ENCODE measurements at regions not wholly inside any gene's neighbourhood (a gene's known extent, or its start where the extent isn't known, plus 50 kb on each side); places are given as distances from the start of the nearest gene placed in this dataset.

- no peak for DNase-seq (ENCODE audit: insufficient read length)
- FAIRE-seq = no peak
These were observed 281.6 kb downstream of the ZSWIM6 start for GRCh38 chr5:61613679-61614078.

GRCh38 chr5:61614606-61615005, 282.5 kb downstream of the ZSWIM6 start:
- DNase-seq (ENCODE audit: insufficient read length) (no peak), FAIRE-seq (no peak)
- TF ChIP-seq POLR2AphosphoS5 (IDR thresholded peaks at IDR 0.05; ENCODE audit: low read depth, low read length) (no peak), TAF1 (IDR thresholded peaks at IDR 0.05; ENCODE audit: borderline replicate concordance, low read depth, low read length) (no peak), POLR2A (IDR thresholded peaks at IDR 0.05; ENCODE audit: low read depth, low read length) (no peak)

More at GRCh38 chr5:61613679-61614078, 281.6 kb downstream of the ZSWIM6 start:
- TF ChIP-seq POLR2AphosphoS5 (IDR thresholded peaks at IDR 0.05; ENCODE audit: low read depth, low read length) (no peak), TAF1 (IDR thresholded peaks at IDR 0.05; ENCODE audit: borderline replicate concordance, low read depth, low read length) (no peak), POLR2A (IDR thresholded peaks at IDR 0.05; ENCODE audit: low read depth, low read length) (no peak)

GRCh38 chr5:61617039-61617438, 285.0 kb downstream of the ZSWIM6 start:
- no peak for FAIRE-seq

GRCh38 chr5:61617995-61618525, 286.0 kb downstream of the ZSWIM6 start:
- DNase-seq (ENCODE audit: insufficient read length) (no peak), FAIRE-seq (no peak)
- no peak for TF ChIP-seq POLR2AphosphoS5 (IDR thresholded peaks at IDR 0.05; ENCODE audit: low read depth, low read length)
- TF ChIP-seq TAF1 (IDR thresholded peaks at IDR 0.05; ENCODE audit: borderline replicate concordance, low read depth, low read length) = no peak
- TF ChIP-seq POLR2A (IDR thresholded peaks at IDR 0.05; ENCODE audit: low read depth, low read length) = no peak

More at GRCh38 chr5:61617039-61617438, 285.0 kb downstream of the ZSWIM6 start:
- no peak for DNase-seq (ENCODE audit: insufficient read length)
- TF ChIP-seq POLR2AphosphoS5 (IDR thresholded peaks at IDR 0.05; ENCODE audit: low read depth, low read length) = no peak
- no peak for TF ChIP-seq POLR2A (IDR thresholded peaks at IDR 0.05; ENCODE audit: low read depth, low read length)
- no peak for TF ChIP-seq TAF1 (IDR thresholded peaks at IDR 0.05; ENCODE audit: borderline replicate concordance, low read depth, low read length)

- DNase-seq (ENCODE audit: insufficient read length) = no peak
- TF ChIP-seq POLR2AphosphoS5 (IDR thresholded peaks at IDR 0.05; ENCODE audit: low read depth, low read length) (no peak), TAF1 (IDR thresholded peaks at IDR 0.05; ENCODE audit: borderline replicate concordance, low read depth, low read length) (no peak), POLR2A (IDR thresholded peaks at IDR 0.05; ENCODE audit: low read depth, low read length) (no peak)
- FAIRE-seq = no peak
These were observed 286.5 kb downstream of the ZSWIM6 start for GRCh38 chr5:61618577-61618976.

- TF ChIP-seq TAF1 (IDR thresholded peaks at IDR 0.05; ENCODE audit: borderline replicate concordance, low read depth, low read length) (no peak), POLR2AphosphoS5 (IDR thresholded peaks at IDR 0.05; ENCODE audit: low read depth, low read length) (no peak), POLR2A (IDR thresholded peaks at IDR 0.05; ENCODE audit: low read depth, low read length) (no peak)
- FAIRE-seq = no peak
- no peak for DNase-seq (ENCODE audit: insufficient read length)
These were observed 287.2 kb downstream of the ZSWIM6 start for GRCh38 chr5:61619289-61619688.

- FAIRE-seq (no peak), DNase-seq (ENCODE audit: insufficient read length) (no peak)
- TF ChIP-seq TAF1 (IDR thresholded peaks at IDR 0.05; ENCODE audit: borderline replicate concordance, low read depth, low read length) (no peak), POLR2AphosphoS5 (IDR thresholded peaks at IDR 0.05; ENCODE audit: low read depth, low read length) (no peak), POLR2A (IDR thresholded peaks at IDR 0.05; ENCODE audit: low read depth, low read length) (no peak)
These were observed 287.9 kb downstream of the ZSWIM6 start for GRCh38 chr5:61619777-61620518.

GRCh38 chr5:61620699-61621182, 288.7 kb downstream of the ZSWIM6 start:
- no peak for TF ChIP-seq POLR2A (IDR thresholded peaks at IDR 0.05; ENCODE audit: low read depth, low read length)
- no peak for TF ChIP-seq TAF1 (IDR thresholded peaks at IDR 0.05; ENCODE audit: borderline replicate concordance, low read depth, low read length)
- no peak for TF ChIP-seq POLR2AphosphoS5 (IDR thresholded peaks at IDR 0.05; ENCODE audit: low read depth, low read length)
- no peak for FAIRE-seq
- no peak for DNase-seq (ENCODE audit: insufficient read length)

- FAIRE-seq (no peak), DNase-seq (ENCODE audit: insufficient read length) (no peak)
- no peak for TF ChIP-seq POLR2A (IDR thresholded peaks at IDR 0.05; ENCODE audit: low read depth, low read length)
- no peak for TF ChIP-seq TAF1 (IDR thresholded peaks at IDR 0.05; ENCODE audit: borderline replicate concordance, low read depth, low read length)
- TF ChIP-seq POLR2AphosphoS5 (IDR thresholded peaks at IDR 0.05; ENCODE audit: low read depth, low read length) = no peak
These were observed 289.2 kb downstream of the ZSWIM6 start for GRCh38 chr5:61621202-61621650.

- TF ChIP-seq POLR2A (IDR thresholded peaks at IDR 0.05; ENCODE audit: low read depth, low read length) = no peak
- TF ChIP-seq TAF1 (IDR thresholded peaks at IDR 0.05; ENCODE audit: borderline replicate concordance, low read depth, low read length) = no peak
- no peak for TF ChIP-seq POLR2AphosphoS5 (IDR thresholded peaks at IDR 0.05; ENCODE audit: low read depth, low read length)
- FAIRE-seq (no peak), DNase-seq (ENCODE audit: insufficient read length) (no peak)
These were observed 290.1 kb downstream of the ZSWIM6 start for GRCh38 chr5:61622156-61622555.

GRCh38 chr5:61623401-61624069, 291.5 kb downstream of the ZSWIM6 start:
- FAIRE-seq (no peak), DNase-seq (ENCODE audit: insufficient read length) (no peak)
- TF ChIP-seq TAF1 (IDR thresholded peaks at IDR 0.05; ENCODE audit: borderline replicate concordance, low read depth, low read length) = no peak
